Pulmonary artery endothelial cell (primary cell): ENCODE measurements at regions not wholly inside any gene's neighbourhood (a gene's known extent, or its start where the extent isn't known, plus 50 kb on each side); places are given as distances from the start of the nearest gene placed in this dataset.
"Not testable (repeated sequence)": the region's sequence is repeated elsewhere in the genome, so short reads cannot be mapped to it uniquely, and the experiment has no call there.

Experiments
- DNase-seq: peaks from one replicate; pipeline ENCODE4 v3.0.0-alpha.2; 2011; ENCODE audit warnings: low read depth, low spot score

DNA sequence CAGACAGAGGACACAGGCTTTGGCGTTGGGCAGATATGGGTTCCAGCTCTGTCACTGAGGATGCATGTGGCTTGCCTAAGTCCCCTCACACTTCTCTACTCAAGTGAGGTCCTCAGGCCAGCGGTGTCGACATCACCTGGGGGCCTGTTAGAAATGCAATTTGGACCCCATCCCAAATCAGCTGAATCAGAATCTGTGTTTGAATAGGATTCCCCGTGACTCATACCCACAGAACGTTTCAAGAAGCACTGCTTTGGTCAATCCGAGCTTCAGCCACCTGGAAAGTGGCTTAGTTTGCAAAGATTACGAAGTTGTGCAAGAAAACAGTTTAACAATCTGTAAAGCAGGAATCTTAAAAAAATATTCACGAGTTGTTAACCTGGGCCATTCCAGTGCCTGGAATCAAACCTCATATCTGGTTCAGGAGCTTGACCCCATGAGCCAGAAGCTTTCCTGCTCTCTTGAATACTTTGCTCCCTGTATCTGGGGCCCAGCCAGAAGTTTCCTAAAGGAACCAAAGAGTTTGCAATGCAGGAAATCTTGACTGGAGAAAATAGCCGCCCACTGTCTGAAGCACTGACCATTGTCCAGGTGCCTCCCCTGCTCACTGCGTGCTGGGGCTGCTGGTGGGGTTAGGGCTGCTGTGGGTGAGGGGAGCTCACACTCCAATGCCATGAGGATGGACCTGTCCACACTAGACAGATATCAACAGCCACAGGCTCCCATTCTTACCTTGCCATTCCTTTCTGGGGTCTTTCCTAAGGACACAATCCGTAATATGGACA lies 208.5 kb upstream of the LINGO1 start:
- DNase-seq: no peak

- DNase-seq: no peak
These were observed 207.5 kb upstream of the LINGO1 start for GRCh38 chr15:77839970-77840905.

- no peak for DNase-seq
These were observed 206.7 kb upstream of the LINGO1 start for GRCh38 chr15:77839456-77839855.

- no peak for DNase-seq
These were observed 205.9 kb upstream of the LINGO1 start for GRCh38 chr15:77838595-77838994.

GRCh38 chr15:77838061-77838460 lies 205.3 kb upstream of the LINGO1 start:
- DNase-seq: no peak

DNA sequence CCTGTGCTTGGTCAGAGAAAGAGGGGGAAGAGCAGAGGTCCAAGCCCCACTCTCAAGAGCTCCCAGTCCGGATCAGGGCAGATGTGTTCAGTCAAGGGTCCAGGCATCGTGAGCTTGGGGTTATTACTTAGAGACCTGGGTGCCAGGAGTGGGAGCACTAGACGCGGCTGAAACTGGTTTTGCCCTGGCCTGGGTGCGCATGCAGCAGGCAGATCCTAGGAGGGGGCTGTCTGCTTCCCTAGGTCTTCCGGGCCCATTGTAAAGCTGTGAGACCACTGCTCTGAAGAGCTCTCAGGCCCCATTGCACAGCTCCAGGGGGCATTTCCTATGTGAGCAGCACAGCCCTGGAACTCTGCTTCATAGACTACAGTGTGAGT lies 204.9 kb upstream of the LINGO1 start:
- no peak for DNase-seq

DNA sequence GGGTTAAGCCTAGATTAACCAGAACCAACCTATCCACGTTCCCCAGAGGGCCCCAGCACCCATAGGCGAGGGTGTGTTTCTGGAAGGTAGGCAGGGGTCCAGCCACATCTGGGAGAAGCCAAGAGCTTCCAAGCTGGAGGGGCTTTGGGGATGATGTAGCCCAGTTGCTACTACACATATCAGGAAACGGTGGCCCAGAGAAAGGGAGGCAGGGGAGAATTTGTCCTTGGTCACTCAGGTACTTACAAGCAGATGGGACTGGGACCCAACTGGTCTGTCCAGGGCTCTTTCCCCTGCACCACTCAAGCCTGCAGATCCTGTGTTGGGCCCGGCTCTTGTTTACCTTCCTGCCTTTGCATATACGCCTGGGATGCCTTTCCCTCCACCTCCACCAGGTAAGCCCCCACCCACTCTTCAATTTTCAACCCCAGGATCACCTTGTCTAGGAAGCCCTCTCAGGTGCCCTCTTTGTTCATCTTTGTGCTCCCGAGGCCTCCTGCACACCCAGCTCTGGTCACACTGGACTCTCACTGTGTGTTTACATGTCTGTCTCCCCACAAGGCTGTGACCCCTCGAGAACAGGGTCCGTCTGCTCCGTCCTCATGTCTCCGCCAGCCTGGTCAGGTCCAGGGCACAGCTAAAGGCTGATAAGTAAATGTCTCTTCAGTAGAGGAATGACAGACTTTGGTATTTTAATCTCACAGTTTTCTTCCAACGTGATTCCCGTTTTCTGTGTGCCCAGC lies 204.4 kb upstream of the LINGO1 start:
- no peak for DNase-seq

DNA sequence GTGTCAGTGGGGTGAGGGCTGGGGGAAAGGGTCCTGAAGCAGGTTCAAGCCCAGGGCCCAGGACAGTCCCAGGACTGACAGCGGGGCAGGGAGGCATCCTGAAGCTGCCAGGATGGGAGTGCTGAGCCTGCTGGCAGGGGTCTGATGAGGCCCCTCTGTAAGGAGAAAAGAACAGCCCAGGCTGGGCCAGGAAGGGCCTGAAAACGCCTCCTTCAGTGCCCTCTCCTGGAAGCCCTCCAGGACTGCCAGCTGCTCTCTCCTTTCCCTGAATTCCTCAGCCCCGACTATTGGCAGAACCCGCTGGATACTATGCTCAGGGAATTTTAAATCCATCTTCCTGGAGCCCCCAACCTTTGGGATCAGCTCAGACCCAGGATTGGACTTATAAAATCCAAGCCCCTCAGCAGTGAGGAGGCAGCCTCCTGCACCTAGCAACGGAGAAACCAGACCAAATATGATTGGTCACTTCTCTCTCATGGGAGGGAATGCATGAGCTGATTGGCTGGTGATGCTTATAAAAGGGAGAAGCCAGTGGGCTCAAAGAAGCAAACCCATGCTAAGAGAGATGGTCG lies 203.5 kb upstream of the LINGO1 start:
- no peak for DNase-seq

GRCh38 chr15:77834276-77834990 lies 201.7 kb upstream of the LINGO1 start:
- no peak for DNase-seq

DNA sequence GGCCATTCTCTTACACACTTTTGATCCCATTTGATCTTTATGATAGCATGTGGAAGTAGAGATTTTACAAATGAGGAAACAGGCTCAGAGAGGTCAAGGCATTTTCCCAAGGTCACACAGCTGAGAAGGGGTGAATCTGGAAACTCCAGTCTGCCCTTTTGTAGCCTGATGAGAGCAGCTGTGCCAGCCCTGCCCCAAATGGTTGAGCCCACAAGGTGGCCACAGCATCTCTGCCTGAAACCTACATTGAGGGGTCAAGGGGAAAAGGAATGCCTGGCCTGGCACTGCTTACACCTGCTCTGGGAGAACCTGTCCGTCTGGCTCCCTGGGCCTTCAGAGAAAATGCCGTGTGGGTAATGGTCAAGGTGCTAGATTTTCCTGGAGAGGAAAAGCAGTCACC lies 200.2 kb upstream of the LINGO1 start:
- DNase-seq: no peak

GRCh38 chr15:77831986-77832385 lies 199.3 kb upstream of the LINGO1 start:
- no peak for DNase-seq

DNA sequence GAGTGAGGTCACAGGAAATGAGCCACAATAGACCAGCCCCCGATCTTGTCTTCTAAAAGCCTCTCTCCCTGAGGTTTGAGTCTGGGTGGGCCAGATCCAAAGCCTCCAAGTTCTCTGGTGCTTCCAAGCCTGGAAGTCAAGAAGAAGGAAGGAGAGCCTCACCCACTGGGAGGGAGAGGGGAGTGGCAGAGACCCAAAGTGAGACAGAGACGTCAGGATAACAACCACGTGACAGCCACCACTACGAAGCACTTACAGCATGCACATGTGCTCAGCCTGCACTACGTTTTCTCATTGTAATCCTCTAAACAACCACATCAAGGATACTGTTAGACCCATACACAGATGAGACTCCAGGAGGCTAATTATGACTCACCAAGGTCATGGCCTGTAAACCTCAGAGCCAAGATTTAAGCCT lies 197.3 kb upstream of the LINGO1 start:
- DNase-seq: no peak

DNA sequence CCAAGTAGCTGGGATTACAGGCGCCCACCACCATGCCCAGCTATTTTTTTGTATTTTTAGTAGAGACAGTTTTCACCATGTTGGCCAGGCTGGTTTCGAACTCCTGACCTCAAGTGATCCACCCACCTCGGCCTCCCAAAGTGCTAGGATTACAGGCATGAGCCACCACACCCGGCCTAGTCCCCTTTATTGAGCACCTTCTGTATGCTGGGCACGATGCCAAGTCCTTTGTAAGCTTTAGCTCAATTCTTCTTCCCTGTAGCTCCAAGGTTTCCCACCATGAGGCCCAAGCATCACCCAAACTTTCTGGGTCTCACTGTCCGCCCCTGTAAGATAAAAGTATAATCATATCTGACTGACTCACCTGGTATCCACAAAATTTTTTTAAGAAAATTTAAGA lies 196.6 kb upstream of the LINGO1 start:
- DNase-seq: not testable (repeated sequence)

- DNase-seq: no peak
These were observed 195.1 kb upstream of the LINGO1 start for GRCh38 chr15:77827860-77828259.

- no peak for DNase-seq
These were observed 193.4 kb upstream of the LINGO1 start for GRCh38 chr15:77826006-77826695.

DNA sequence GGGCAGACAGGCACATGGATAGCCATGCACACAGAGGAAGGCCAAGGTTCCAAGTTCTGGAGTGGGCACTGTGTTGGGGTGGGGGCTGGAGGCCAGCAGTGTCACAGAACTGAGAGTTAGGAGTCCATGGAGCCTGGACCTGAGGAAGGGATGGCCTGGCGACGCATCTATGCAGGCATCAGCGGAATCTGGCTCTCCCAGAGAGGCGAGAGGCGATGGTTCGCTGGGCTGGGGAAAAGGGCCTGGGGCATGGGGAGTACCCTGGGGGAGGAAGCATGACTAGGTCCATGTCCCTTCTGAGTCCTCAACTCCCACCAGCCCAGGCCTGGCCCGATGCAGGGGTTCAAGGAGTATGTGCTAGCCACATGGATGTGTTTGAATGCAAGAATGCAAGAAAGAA lies 192.8 kb upstream of the LINGO1 start:
- no peak for DNase-seq

GRCh38 chr15:77825252-77825542 lies 192.5 kb upstream of the LINGO1 start:
- no peak for DNase-seq

- DNase-seq: no peak
These were observed 191.9 kb upstream of the LINGO1 start for GRCh38 chr15:77824361-77825251.

GRCh38 chr15:77823736-77824135 lies 191.0 kb upstream of the LINGO1 start:
- no peak for DNase-seq
